HCT116 (cell line): ENCODE measurements at regions not wholly inside any gene's neighbourhood (a gene's known extent, or its start where the extent isn't known, plus 50 kb on each side); places are given as distances from the start of the nearest gene placed in this dataset.

ENCODE experiments used
- ATAC-seq: fragments of 200-7000 bp; cut with Tn5 transposase; 2 replicates; pipeline ENCODE4 v1.9.1; 2020; ENCODE audit warnings: mild to moderate bottlenecking, moderate library complexity
- BruUV-seq: library from RNA; stranded (reverse); fragments of 400-500 nt; replicated peaks from 2 replicates; lab custom pipeline; 2021; lab: Mats Ljungman, UMichigan
- CTCF ChIA-PET: fragments of 300-600 bp; sonication (Branson Sonifier 250); formaldehyde crosslinking; loops from one replicate; lab custom pipeline; 2021; ENCODE audit warnings: antibody characterized with exemption; lab: Charles Lee
- POLR2A ChIA-PET: fragments of 300-600, 350-600 bp; sonication (Branson Sonifier 250); formaldehyde crosslinking; loops from one replicate; lab custom pipeline; 2021; ENCODE audit warnings: antibody characterized with exemption; lab: Charles Lee
- RAD21 ChIA-PET, 2 experiments: fragments of 300-600 bp; sonication (Branson Sonifier 250); formaldehyde crosslinking; loops; one replicate each; lab custom pipeline; 2023; ENCODE audit warnings: low total read pairs in 2 of 2; ENCODE audit not compliant: uncharacterized antibody in 2 of 2, unreplicated experiment in 2 of 2, low non-redundant PET in 1 of 2; lab: Charles Lee
- DNase-seq: peaks from one replicate; pipeline ENCODE4 v3.0.0-alpha.2; 2010; ENCODE audit warnings: low read depth, low spot score
- H2AFZ ChIP-seq: fragments of 200-600 bp; shearing (Covaris generic), sonication (generic); 2 replicates; pipeline ENCODE4 v1.6.1; 2017; ENCODE audit warnings: low read depth, mixed run types, mixed read lengths, antibody characterized with exemption, low read length; ENCODE audit not compliant: poor library complexity, severe bottlenecking
- H3K27ac ChIP-seq: 2 replicates; pipeline ENCODE4 v1.5.1; 2012; ENCODE audit warnings: low read depth, low read length
- H3K27me3 ChIP-seq: fragments of 200-600 bp; sonication (generic); 2 replicates; pipeline ENCODE4 v1.6.1; 2016; ENCODE audit warnings: mixed run types, low read length, mixed read lengths; ENCODE audit not compliant: insufficient read depth
- H3K36me3 ChIP-seq, 2 experiments: fragments of 200-500 bp in 1 of 2; fragments of 200-600 bp in 1 of 2; sonication (Bioruptor generic) in 1 of 2; sonication (generic) in 1 of 2; 2 replicates each; pipeline versions ENCODE4 v1.5.1 to v1.6.1; 2014 to 2016; ENCODE audit warnings: low read length in 2 of 2, inconsistent platforms in 1 of 2, mixed read lengths in 1 of 2, mixed run types in 1 of 2; ENCODE audit not compliant: insufficient read depth in 2 of 2, control insufficient read depth in 1 of 2
- H3K4me1 ChIP-seq, 2 experiments: fragments of 200-600 bp in 1 of 2; sonication (generic) in 1 of 2; 2 replicates each; pipeline versions ENCODE4 v1.5.1 to v1.6.1; 2012 to 2017; ENCODE audit warnings: low read length in 2 of 2, inconsistent platforms in 1 of 2, mild to moderate bottlenecking in 1 of 2, mixed read lengths in 1 of 2, mixed run types in 1 of 2, moderate library complexity in 1 of 2; ENCODE audit not compliant: insufficient read depth in 2 of 2, control insufficient read depth in 1 of 2
- H3K4me2 ChIP-seq: fragments of 200-600 bp; sonication (generic); 2 replicates; pipeline ENCODE4 v1.6.1; 2017; ENCODE audit warnings: mixed run types, low read length, mixed read lengths
- H3K4me3 ChIP-seq, 2 experiments: fragments of 200-600 bp in 1 of 2; sonication (generic) in 1 of 2; replicated peaks in 1 of 2; 2 replicates each; pipeline ENCODE4 v1.5.1; 2011 to 2016; ENCODE audit warnings: low read length in 2 of 2, control low read depth in 1 of 2, low read depth in 1 of 2, mild to moderate bottlenecking in 1 of 2, mixed read lengths in 1 of 2, mixed run types in 1 of 2
- H3K79me2 ChIP-seq: fragments of 200-600 bp; sonication (generic); 2 replicates; pipeline ENCODE4 v1.6.1; 2017; ENCODE audit warnings: mild to moderate bottlenecking, mixed run types, low read length, moderate library complexity, mixed read lengths; ENCODE audit not compliant: insufficient read depth
- H3K9ac ChIP-seq: fragments of 200-600 bp; sonication (generic); 2 replicates; pipeline ENCODE4 v1.6.1; 2016; ENCODE audit warnings: low read length, mixed read lengths
- H3K9me2 ChIP-seq: fragments of 200-600 bp; sonication (generic), shearing (Covaris generic); 2 replicates; pipeline ENCODE4 v1.6.1; 2017; ENCODE audit warnings: mixed run types, mild to moderate bottlenecking, moderate library complexity; ENCODE audit not compliant: insufficient read depth
- H3K9me3 ChIP-seq, 2 experiments: fragments of 200-500 bp in 1 of 2; fragments of 200-600 bp in 1 of 2; sonication (Bioruptor generic) in 1 of 2; sonication (generic) in 1 of 2; 2 replicates each; pipeline ENCODE4 v1.6.1; 2014 to 2017; ENCODE audit warnings: low read length in 2 of 2, mixed read lengths in 2 of 2, inconsistent platforms in 1 of 2, low read depth in 1 of 2, mild to moderate bottlenecking in 1 of 2, mixed run types in 1 of 2, moderate library complexity in 1 of 2; ENCODE audit not compliant: control insufficient read depth in 1 of 2, insufficient read depth in 1 of 2
- H4K20me1 ChIP-seq: fragments of 200-600 bp; sonication (generic), shearing (Covaris generic); 2 replicates; pipeline ENCODE4 v1.6.1; 2017; ENCODE audit warnings: mixed run types, mild to moderate bottlenecking, moderate library complexity; ENCODE audit not compliant: insufficient read depth
- ATF3 ChIP-seq: IDR thresholded peaks from 2 replicates; pipeline ENCODE4 v1.6.1; 2012
- EZH2phosphoT487 ChIP-seq: fragments of 200-600 bp; IDR thresholded peaks from 2 replicates; pipeline ENCODE4 v1.6.1; 2018; ENCODE audit warnings: antibody characterized with exemption, borderline replicate concordance
- RAD21 ChIP-seq: IDR thresholded peaks from 2 replicates; pipeline ENCODE4 v1.6.1; 2012; ENCODE audit warnings: low read depth, mild to moderate bottlenecking
- SP1 ChIP-seq: IDR thresholded peaks from 2 replicates; pipeline ENCODE4 v1.6.1; 2012; ENCODE audit warnings: low read depth
- SRF ChIP-seq: IDR thresholded peaks from 2 replicates; pipeline ENCODE4 v1.6.1; 2012; ENCODE audit warnings: low read depth
- intact Hi-C: fragments of 100-400 bp; cut with micrococcal nuclease; formaldehyde crosslinking; loops from 2 replicates; pipeline ENCODE4 v1.10.0; 2022

GRCh38 chr1:81299892-81300291 lies 500.8 kb upstream of the ADGRL2 start:
- ATAC-seq (no peak), DNase-seq (no peak)
- CTCF ChIA-PET = no interaction called here
- H3K4me2 ChIP-seq = no peak overlapping the region
- TF ChIP-seq RAD21 (no peak), SP1 (no peak)
- no TSS peak for BruUV-seq
- no peak overlapping the region for H3K27ac ChIP-seq
- H3K9me3 ChIP-seq = no peaks in the 10 kb centered on the region
- intact Hi-C loops = no loop called here
- H3K9ac ChIP-seq = no peak overlapping the region
- no peak overlapping the region for H2AFZ ChIP-seq
- no peaks in the 10 kb centered on the region for H3K27me3 ChIP-seq
- POLR2A ChIA-PET = no interaction called here
- no peak overlapping the region for H3K4me3 ChIP-seq
- RAD21 ChIA-PET = no interaction called here
- H3K4me1 ChIP-seq = 0 out of 4 replicates have a peak, but pooled peaks cover 0 to 6% of the 10 kb centered on the region in 2 experiments
- H3K36me3 ChIP-seq = no peaks in the 10 kb centered on the region
- H3K9me2 ChIP-seq = no peaks in the 10 kb centered on the region
- no peaks in the 10 kb centered on the region for H3K79me2 ChIP-seq
- H4K20me1 ChIP-seq = no peaks in the 10 kb centered on the region

- no TSS peak for BruUV-seq
- intact Hi-C loops = no loop called here
- H3K9me3 ChIP-seq = no peaks in the 10 kb centered on the region
- H3K4me2 ChIP-seq = no peak overlapping the region
- H4K20me1 ChIP-seq = no peaks in the 10 kb centered on the region
- ATAC-seq = no peak
- ChIA-PET CTCF (no interaction called here), RAD21 (no interaction called here), POLR2A (no interaction called here)
- H3K27me3 ChIP-seq = no peaks in the 10 kb centered on the region
- no peak for DNase-seq
- H3K27ac ChIP-seq = no peak overlapping the region
- no peaks in the 10 kb centered on the region for H3K79me2 ChIP-seq
- no peak overlapping the region for H3K9ac ChIP-seq
- no peak overlapping the region for H2AFZ ChIP-seq
- H3K36me3 ChIP-seq = no peaks in the 10 kb centered on the region
- TF ChIP-seq ATF3 = no peak
- no peak for TF ChIP-seq EZH2phosphoT487
- TF ChIP-seq SRF = no peak
- TF ChIP-seq, all 23 proteins: peak for 0
- H3K9me2 ChIP-seq = no peaks in the 10 kb centered on the region
- no peak overlapping the region for H3K4me3 ChIP-seq
- no peaks in the 10 kb centered on the region for H3K4me1 ChIP-seq
Measured at GRCh38 chr1:81298266-81298665, 502.5 kb upstream of the ADGRL2 start.
